Ascending aorta (tissue), 2 donors: ENCODE measurements at regions not wholly inside any gene's neighbourhood (a gene's known extent, or its start where the extent isn't known, plus 50 kb on each side); places are given as distances from the start of the nearest gene placed in this dataset.

Experiments
- DNase-seq, 2 donors: peaks; one replicate each; pipeline ENCODE4 v3.0.0-alpha.2; 2019; ENCODE audit warnings: low spot score in 2 of 2
- H3K27ac ChIP-seq, 2 donors: fragments of 200-600 bp; sonication (generic); one replicate each; pipeline ENCODE4 v1.5.1; 2016 to 2017; ENCODE audit warnings: mild to moderate bottlenecking in 1 of 2
- H3K27me3 ChIP-seq: fragments of 200-600 bp; sonication (generic); one replicate; pipeline ENCODE4 v1.5.1; 2017
- H3K36me3 ChIP-seq, 2 donors: fragments of 200-600 bp; sonication (generic); one replicate each; pipeline ENCODE4 v1.5.1; 2016
- H3K4me1 ChIP-seq, 2 donors: fragments of 200-600 bp; sonication (generic); one replicate each; pipeline ENCODE4 v1.5.1; 2016 to 2017; ENCODE audit warnings: mild to moderate bottlenecking in 1 of 2
- H3K4me3 ChIP-seq, 2 donors: fragments of 200-600 bp; sonication (generic); one replicate each; pipeline ENCODE4 v1.5.1; 2016 to 2017; ENCODE audit warnings: mild to moderate bottlenecking in 1 of 2
- H3K9me3 ChIP-seq, 2 donors: fragments of 200-600 bp; sonication (generic); one replicate each; pipeline ENCODE4 v1.5.1; 2016
- intact Hi-C: fragments of 100-400 bp; cut with DNase I; formaldehyde crosslinking; loops from one replicate; pipeline ENCODE4 v1.15.1; 2023
- TF ChIP-seq, protein P1 (sequence below), 3 experiments: fragments of 200-600 bp in 2 of 3; fragments of 450-650 bp in 1 of 3; sonication (generic) in 2 of 3; IDR thresholded peaks; one replicate each; pipeline ENCODE4 v1.5.1; 2016 to 2019; ENCODE audit warnings: antibody characterized with exemption in 3 of 3, mild to moderate bottlenecking in 1 of 3, moderate library complexity in 1 of 3

DNA sequence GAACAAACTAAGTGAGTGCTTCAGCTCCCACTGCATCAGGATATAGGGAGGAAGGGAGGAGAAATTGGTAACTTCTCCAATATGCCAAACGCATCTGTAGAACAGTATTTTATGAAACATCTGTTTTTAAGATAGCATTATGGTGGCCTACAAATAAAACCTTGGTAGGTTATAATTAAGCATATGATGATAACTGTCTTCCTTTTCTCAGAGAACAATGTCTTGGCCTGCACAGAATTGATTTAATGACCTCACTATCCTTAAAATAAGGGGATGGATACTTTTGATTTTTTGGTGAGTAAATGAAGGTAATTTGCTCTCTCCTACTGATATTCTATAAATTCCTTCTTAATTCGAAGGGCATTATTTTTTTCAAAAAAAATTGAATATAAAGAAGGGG lies 451.5 kb upstream of the TGFBR2 start:
- TF ChIP-seq, protein P1, sequence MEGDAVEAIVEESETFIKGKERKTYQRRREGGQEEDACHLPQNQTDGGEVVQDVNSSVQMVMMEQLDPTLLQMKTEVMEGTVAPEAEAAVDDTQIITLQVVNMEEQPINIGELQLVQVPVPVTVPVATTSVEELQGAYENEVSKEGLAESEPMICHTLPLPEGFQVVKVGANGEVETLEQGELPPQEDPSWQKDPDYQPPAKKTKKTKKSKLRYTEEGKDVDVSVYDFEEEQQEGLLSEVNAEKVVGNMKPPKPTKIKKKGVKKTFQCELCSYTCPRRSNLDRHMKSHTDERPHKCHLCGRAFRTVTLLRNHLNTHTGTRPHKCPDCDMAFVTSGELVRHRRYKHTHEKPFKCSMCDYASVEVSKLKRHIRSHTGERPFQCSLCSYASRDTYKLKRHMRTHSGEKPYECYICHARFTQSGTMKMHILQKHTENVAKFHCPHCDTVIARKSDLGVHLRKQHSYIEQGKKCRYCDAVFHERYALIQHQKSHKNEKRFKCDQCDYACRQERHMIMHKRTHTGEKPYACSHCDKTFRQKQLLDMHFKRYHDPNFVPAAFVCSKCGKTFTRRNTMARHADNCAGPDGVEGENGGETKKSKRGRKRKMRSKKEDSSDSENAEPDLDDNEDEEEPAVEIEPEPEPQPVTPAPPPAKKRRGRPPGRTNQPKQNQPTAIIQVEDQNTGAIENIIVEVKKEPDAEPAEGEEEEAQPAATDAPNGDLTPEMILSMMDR (IDR thresholded peaks at IDR 0.05): no peak
- H3K27me3 ChIP-seq: no peaks in the 10 kb centered on the region
- intact Hi-C loops: no loop called here
- no peak for DNase-seq
- H3K4me3 ChIP-seq: no peak overlapping the region
- H3K4me1 ChIP-seq: peaks cover 0 to 4% of the 10 kb centered on the region in 2 donors
- H3K36me3 ChIP-seq: no peaks in the 10 kb centered on the region
- no peak overlapping the region for H3K27ac ChIP-seq
- H3K9me3 ChIP-seq: no peaks in the 10 kb centered on the region

GRCh38 chr3:30155755-30156154 lies 450.6 kb upstream of the TGFBR2 start:
- H3K27ac ChIP-seq: no peak overlapping the region
- no peaks in the 10 kb centered on the region for H3K36me3 ChIP-seq
- H3K27me3 ChIP-seq: no peaks in the 10 kb centered on the region
- intact Hi-C loops: no loop called here
- DNase-seq: no peak
- H3K4me3 ChIP-seq: no peak overlapping the region
- no peaks in the 10 kb centered on the region for H3K9me3 ChIP-seq
- TF ChIP-seq, protein P1 (IDR thresholded peaks at IDR 0.05): no peak
- peaks cover 0 to 4% of the 10 kb centered on the region in 2 donors for H3K4me1 ChIP-seq

- intact Hi-C loops: no loop called here
These were observed 449.6 kb upstream of the TGFBR2 start for GRCh38 chr3:30156586-30157498.

DNA sequence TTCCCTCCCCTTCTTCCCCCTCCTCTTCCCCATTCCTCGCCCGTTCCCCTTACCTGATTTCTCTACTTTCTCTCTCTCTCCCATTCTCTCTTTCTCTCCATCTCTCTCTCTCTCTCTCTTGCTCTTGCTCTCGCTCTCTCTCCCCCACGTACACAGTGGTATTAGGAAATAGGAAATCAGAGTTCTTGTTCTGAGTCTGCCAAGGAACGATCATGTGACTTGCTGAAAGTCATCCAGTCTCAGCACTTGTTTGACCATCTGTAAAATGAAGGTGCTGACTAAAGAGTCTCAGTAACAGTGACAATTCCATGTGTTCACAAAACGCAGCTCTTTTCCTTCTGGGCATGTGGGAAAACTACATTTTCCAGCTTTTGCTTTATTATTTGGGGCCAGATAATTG lies 445.0 kb upstream of the TGFBR2 start:
- DNase-seq: peak in 1 of 2 donors; percentile 71
- no peaks in the 10 kb centered on the region for H3K27me3 ChIP-seq
- peak overlapping the region in 1 of 2 donors; percentile 7 for H3K4me3 ChIP-seq

More at GRCh38 chr3:30156586-30157498, 449.6 kb upstream of the TGFBR2 start:
- H3K27ac ChIP-seq: no peak overlapping the region
- H3K36me3 ChIP-seq: no peaks in the 10 kb centered on the region
- H3K27me3 ChIP-seq: no peaks in the 10 kb centered on the region
- no peak for DNase-seq
- H3K4me1 ChIP-seq: peaks cover 0 to 4% of the 10 kb centered on the region in 2 donors
- H3K4me3 ChIP-seq: no peak overlapping the region
- TF ChIP-seq, protein P1 (IDR thresholded peaks at IDR 0.05): no peak
- H3K9me3 ChIP-seq: no peaks in the 10 kb centered on the region

DNA sequence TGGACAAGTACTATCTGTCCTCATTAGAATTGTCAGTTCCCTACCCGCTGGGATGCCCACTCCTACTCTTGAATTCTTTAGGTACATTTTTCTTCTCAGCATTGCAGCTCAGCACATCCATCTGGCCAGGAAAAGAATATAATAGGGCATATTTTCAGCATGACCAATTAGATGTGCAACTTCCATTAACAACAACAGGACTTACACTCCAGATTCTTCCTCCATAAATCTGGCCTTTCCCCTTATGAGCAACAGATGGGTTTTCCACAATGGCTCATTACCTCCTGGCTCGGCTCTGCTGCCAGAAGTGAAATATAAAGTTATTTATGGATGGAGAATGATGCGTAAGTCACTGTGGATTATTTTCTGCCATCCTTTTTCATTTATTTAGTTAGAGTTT lies 443.8 kb upstream of the TGFBR2 start:
- H3K9me3 ChIP-seq: no peaks in the 10 kb centered on the region
- H3K36me3 ChIP-seq: no peaks in the 10 kb centered on the region
- H3K27ac ChIP-seq: no peak overlapping the region
- intact Hi-C loops: no loop called here
- no peaks in the 10 kb centered on the region for H3K4me1 ChIP-seq
- no peaks in the 10 kb centered on the region for H3K27me3 ChIP-seq
- no peak overlapping the region for H3K4me3 ChIP-seq
- TF ChIP-seq, protein P1 (IDR thresholded peaks at IDR 0.05): no peak
- no peak for DNase-seq

More for the DNA sequence above, 445.0 kb upstream of the TGFBR2 start:
- peaks cover 0 to 4% of the 10 kb centered on the region in 2 donors for H3K4me1 ChIP-seq
- no peaks in the 10 kb centered on the region for H3K9me3 ChIP-seq
- TF ChIP-seq, protein P1 (IDR thresholded peaks at IDR 0.05): no peak
- H3K36me3 ChIP-seq: no peaks in the 10 kb centered on the region
- intact Hi-C loops: no loop called here
- no peak overlapping the region for H3K27ac ChIP-seq
